ENCODE measurements at regions not wholly inside any gene's neighbourhood (a gene's known extent, or its start where the extent isn't known, plus 50 kb on each side); places are given as distances from the start of the nearest gene placed in this dataset.
"Not testable (repeated sequence)": the region's sequence is repeated elsewhere in the genome, so short reads cannot be mapped to it uniquely, and the experiment has no call there.

- no peak for DNase-seq (ENCODE audit: low read depth)
Measured at GRCh38 chr2:9708683-9709538, 78.1 kb upstream of the YWHAQ start.

GRCh38 chr2:9709539-9710285 lies 78.9 kb upstream of the YWHAQ start:
- no peak for DNase-seq (ENCODE audit: low read depth)

- no peak for DNase-seq (ENCODE audit: low read depth)
Measured at GRCh38 chr2:9710311-9710710, 79.5 kb upstream of the YWHAQ start.

GRCh38 chr2:9712263-9712662 lies 81.5 kb upstream of the YWHAQ start:
- DNase-seq (ENCODE audit: low read depth) = no peak

GRCh38 chr2:9714630-9715214 lies 83.9 kb upstream of the YWHAQ start:
- DNase-seq (ENCODE audit: low read depth) = no peak

GRCh38 chr2:9715238-9715637 lies 84.4 kb upstream of the YWHAQ start:
- no peak for DNase-seq (ENCODE audit: low read depth)

GRCh38 chr2:9717886-9718451 lies 87.2 kb upstream of the YWHAQ start:
- no peak for DNase-seq (ENCODE audit: low read depth)

- no peak for DNase-seq (ENCODE audit: low read depth)
Measured at GRCh38 chr2:9720352-9721093, 89.7 kb upstream of the YWHAQ start.

- no peak for DNase-seq (ENCODE audit: low read depth)
Measured at GRCh38 chr2:9721344-9721743, 90.5 kb upstream of the YWHAQ start.

GRCh38 chr2:9722451-9722850 lies 91.7 kb upstream of the YWHAQ start:
- DNase-seq (ENCODE audit: low read depth) = no peak

GRCh38 chr2:9724565-9724964 lies 93.8 kb upstream of the YWHAQ start:
- no peak for DNase-seq (ENCODE audit: low read depth)

- no peak for DNase-seq (ENCODE audit: low read depth)
Measured at GRCh38 chr2:9725106-9725505, 94.3 kb upstream of the YWHAQ start.

- DNase-seq (ENCODE audit: low read depth) = not testable (repeated sequence)
Measured at GRCh38 chr2:9726016-9726415, 95.2 kb upstream of the YWHAQ start.

- not testable (repeated sequence) for DNase-seq (ENCODE audit: low read depth)
Measured at GRCh38 chr2:9730523-9730922, 99.7 kb upstream of the YWHAQ start.

- DNase-seq (ENCODE audit: low read depth) = no peak
Measured at GRCh38 chr2:9732824-9733223, 102.0 kb upstream of the YWHAQ start.

GRCh38 chr2:9734308-9734707 lies 103.5 kb upstream of the YWHAQ start:
- no peak for DNase-seq (ENCODE audit: low read depth)

GRCh38 chr2:9735335-9735734 lies 104.5 kb upstream of the YWHAQ start:
- no peak for DNase-seq (ENCODE audit: low read depth)

- no peak for DNase-seq (ENCODE audit: low read depth)
Measured at GRCh38 chr2:9736021-9736420, 105.2 kb upstream of the YWHAQ start.

- DNase-seq (ENCODE audit: low read depth) = peak; percentile 40
Measured at GRCh38 chr2:9737053-9737875, 106.0 kb upstream of the TAF1B start.

GRCh38 chr2:9738062-9738461 lies 105.2 kb upstream of the TAF1B start:
- DNase-seq (ENCODE audit: low read depth) = no peak
